Hematopoietic multipotent progenitor cell treated with erythropoietin and hydrocortisone succinate and interleukin-3 and kit ligand, for 4 days (in vitro differentiated cells): ENCODE measurements at regions not wholly inside any gene's neighbourhood (a gene's known extent, or its start where the extent isn't known, plus 50 kb on each side); places are given as distances from the start of the nearest gene placed in this dataset.

Experiments used
- DNase-seq: peaks from one replicate; pipeline ENCODE4 v3.0.0-alpha.2; 2015

- DNase-seq, result no peak
Measured at GRCh38 chr10:36354633-36355032, 712.5 kb upstream of the FZD8 start.

GRCh38 chr10:36351159-36351558 lies 709.1 kb upstream of the FZD8 start:
- no peak for DNase-seq

GRCh38 chr10:36349445-36350078 lies 707.5 kb upstream of the FZD8 start:
- no peak for DNase-seq

- DNase-seq, result no peak
Measured at GRCh38 chr10:36345807-36346206, 703.7 kb upstream of the FZD8 start.

GRCh38 chr10:36345175-36345533 lies 703.1 kb upstream of the FZD8 start:
- DNase-seq, result no peak

- no peak for DNase-seq
Measured at GRCh38 chr10:36344240-36345174, 702.4 kb upstream of the FZD8 start.

GRCh38 chr10:36342781-36343180 lies 700.7 kb upstream of the FZD8 start:
- no peak for DNase-seq

- DNase-seq, result no peak
Measured at GRCh38 chr10:36341471-36341870, 699.4 kb upstream of the FZD8 start.

GRCh38 chr10:36336315-36336714 lies 694.2 kb upstream of the FZD8 start:
- no peak for DNase-seq

- no peak for DNase-seq
Measured at GRCh38 chr10:36333446-36333845, 691.4 kb upstream of the FZD8 start.

GRCh38 chr10:36332926-36333325 lies 690.8 kb upstream of the FZD8 start:
- DNase-seq, result no peak

GRCh38 chr10:36331121-36331520 lies 689.0 kb upstream of the FZD8 start:
- no peak for DNase-seq

- DNase-seq, result no peak
Measured at GRCh38 chr10:36325815-36326214, 683.7 kb upstream of the FZD8 start.

GRCh38 chr10:36324831-36325230 lies 682.7 kb upstream of the FZD8 start:
- DNase-seq, result no peak

- no peak for DNase-seq
Measured at GRCh38 chr10:36313142-36313541, 671.0 kb upstream of the FZD8 start.

GRCh38 chr10:36303896-36304295 lies 661.8 kb upstream of the FZD8 start:
- DNase-seq, result no peak

- no peak for DNase-seq
Measured at GRCh38 chr10:36302086-36302485, 660.0 kb upstream of the FZD8 start.

- no peak for DNase-seq
Measured at GRCh38 chr10:36301539-36301938, 659.4 kb upstream of the FZD8 start.

GRCh38 chr10:36301139-36301538 lies 659.0 kb upstream of the FZD8 start:
- DNase-seq, result no peak

GRCh38 chr10:36283827-36284226 lies 641.7 kb upstream of the FZD8 start:
- DNase-seq, result no peak

- no peak for DNase-seq
Measured at GRCh38 chr10:36281831-36282331, 639.8 kb upstream of the FZD8 start.

GRCh38 chr10:36280890-36281499 lies 638.9 kb upstream of the FZD8 start:
- DNase-seq, result no peak

GRCh38 chr10:36280321-36280741 lies 638.2 kb upstream of the FZD8 start:
- DNase-seq, result no peak

- DNase-seq, result no peak
Measured at GRCh38 chr10:36278176-36278575, 636.1 kb upstream of the FZD8 start.
